Erythroblast (primary cell): ENCODE measurements at regions not wholly inside any gene's neighbourhood (a gene's known extent, or its start where the extent isn't known, plus 50 kb on each side); places are given as distances from the start of the nearest gene placed in this dataset.

Experiments used
- GATA1 ChIP-seq: IDR thresholded peaks from 2 replicates; pipeline ENCODE4 v1.6.1; 2011; ENCODE audit warnings: low read depth, mild to moderate bottlenecking, control low read depth, low read length, moderate library complexity
- POLR2A ChIP-seq: IDR thresholded peaks from 2 replicates; pipeline ENCODE4 v1.6.1; 2011; ENCODE audit warnings: mild to moderate bottlenecking, low read length

- no peak for TF ChIP-seq POLR2A
- no peak for TF ChIP-seq GATA1
Measured at GRCh38 chr17:10944819-10945218, 106.9 kb upstream of the PIRT start.
